CD4-positive, alpha-beta T cell treated with Interferon alpha-2 for 1 hour (primary cell): ENCODE measurements at regions not wholly inside any gene's neighbourhood (a gene's known extent, or its start where the extent isn't known, plus 50 kb on each side); places are given as distances from the start of the nearest gene placed in this dataset.
"Not testable (repeated sequence)": the region's sequence is repeated elsewhere in the genome, so short reads cannot be mapped to it uniquely, and the experiment has no call there.

ENCODE experiments used
- DNase-seq, 2 donors: peaks; one replicate each; pipeline ENCODE4 v3.0.0-alpha.2; 2020 to 2022

DNA sequence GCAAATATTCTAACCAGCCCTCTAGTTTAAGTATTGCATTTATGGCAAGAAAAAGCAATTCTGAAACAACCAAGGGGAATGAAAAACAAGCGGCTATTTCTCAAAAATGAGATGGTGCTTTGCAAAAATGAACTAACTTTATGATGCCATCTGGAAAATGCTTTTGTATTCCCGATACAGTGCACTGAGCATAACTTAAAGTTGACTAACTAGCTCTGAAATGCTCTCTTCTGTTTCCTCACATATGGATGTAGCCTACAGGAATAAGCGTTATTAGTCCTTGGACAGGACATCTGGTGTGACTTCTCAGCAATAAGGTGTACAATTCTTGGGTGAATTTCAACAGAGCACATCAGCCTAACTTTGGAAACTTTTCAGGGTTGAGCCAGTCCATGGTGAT is 228.2 kb upstream of the DDI1 start:
- no peak for DNase-seq

DNA sequence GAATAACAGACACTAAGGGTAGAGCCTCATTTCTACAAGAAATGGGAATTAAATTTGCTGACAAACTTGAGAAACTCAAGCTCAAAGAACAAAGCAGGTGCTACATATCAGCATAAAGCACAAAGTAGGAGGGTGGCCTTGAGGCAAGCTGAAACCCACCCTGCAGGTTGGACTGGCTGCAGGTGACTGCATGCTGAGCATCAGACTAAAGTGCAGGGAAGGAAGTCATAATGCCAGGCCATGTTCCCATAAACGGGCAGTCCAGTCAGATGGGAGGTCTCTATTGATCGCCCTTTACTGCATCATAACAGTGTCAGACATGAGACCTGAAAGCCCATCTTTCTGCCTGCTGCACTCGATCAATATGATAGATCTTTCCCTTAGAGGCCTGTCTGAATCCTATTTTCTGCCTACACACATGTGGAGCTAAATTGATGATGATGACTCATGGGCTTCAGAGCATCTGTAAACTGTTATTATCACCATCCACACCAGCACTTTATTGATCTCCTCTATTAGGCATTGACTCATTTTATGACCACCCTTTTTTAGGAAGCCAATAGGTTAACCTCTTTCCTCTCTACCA is 224.5 kb upstream of the DDI1 start:
- no peak for DNase-seq

DNA sequence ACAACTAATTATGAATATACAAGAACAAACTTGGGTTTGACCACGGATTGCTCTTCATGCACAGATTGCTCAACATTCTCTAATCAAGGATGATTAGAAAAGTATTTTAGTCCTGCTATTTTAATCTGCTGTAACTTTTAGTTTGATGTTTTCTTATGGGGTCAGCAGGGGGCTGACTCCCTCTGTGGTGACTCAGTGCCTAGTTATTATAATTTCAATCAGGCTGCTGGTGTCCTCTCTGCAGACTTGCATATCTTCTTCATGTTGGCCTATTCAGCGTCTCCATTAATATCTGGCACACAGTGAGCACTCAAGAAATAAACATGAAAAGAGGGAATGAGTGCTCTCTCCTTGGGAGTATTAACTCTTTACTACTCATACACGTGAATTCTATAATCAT is 223.8 kb upstream of the DDI1 start:
- DNase-seq = no peak

DNA sequence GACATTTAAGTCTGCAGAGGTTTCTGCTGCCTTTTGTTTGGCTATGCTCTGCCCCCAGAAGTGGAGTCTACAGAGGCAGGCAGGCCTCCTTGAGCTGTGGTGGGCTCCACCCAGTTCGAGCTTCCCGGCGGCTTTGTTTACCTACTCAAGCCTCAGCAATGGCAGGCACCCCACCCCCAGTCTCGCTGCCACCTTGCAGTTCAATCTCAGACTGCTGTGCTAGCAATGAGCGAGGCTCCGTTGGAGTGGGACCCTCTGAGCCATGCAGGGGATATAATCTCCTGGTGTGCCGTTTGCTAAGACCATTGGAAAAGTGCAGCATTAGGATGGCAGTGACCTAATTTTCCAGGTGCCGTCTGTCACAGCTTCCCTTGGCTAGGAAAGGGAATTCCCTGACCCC is 216.1 kb upstream of the DDI1 start:
- not testable (repeated sequence) for DNase-seq

DNA sequence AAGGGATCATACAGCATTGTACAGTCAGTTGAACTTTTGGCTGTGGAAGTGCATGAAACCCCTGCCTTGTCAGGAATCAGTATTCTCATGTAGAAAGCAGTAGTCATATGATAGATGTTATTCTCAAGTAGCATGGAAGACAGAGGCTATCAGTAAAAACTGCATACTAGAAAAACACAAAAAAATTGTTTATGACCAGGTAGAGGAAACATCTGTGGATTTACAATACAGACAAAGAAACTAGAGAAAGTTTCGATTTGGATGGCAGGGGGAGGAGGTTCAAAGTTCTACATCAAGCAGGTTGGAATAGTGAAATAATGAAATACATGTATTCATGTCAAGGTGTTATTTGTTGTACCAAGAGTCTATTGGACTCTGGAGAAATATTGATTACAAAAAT is 212.3 kb upstream of the DDI1 start:
- DNase-seq = no peak

DNA sequence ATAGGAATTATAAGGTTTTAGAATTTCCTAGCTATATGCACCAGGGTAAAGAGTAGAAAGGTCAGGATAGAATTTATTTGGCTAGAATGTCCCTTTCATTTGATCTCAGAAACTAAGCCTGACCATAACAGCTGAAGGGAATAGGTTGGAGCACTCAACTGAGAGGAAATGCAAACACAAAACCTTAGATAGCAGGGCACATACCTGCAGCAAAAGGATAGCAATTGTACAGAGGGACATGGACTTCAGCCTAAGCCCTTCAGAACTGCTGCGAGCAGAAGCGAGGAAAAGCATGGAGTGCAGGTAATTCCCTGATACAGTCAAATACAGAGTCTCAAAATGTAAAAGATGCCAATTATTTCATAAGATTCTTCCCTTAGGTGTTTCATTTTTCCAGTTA is 211.0 kb upstream of the DDI1 start:
- no peak for DNase-seq

DNA sequence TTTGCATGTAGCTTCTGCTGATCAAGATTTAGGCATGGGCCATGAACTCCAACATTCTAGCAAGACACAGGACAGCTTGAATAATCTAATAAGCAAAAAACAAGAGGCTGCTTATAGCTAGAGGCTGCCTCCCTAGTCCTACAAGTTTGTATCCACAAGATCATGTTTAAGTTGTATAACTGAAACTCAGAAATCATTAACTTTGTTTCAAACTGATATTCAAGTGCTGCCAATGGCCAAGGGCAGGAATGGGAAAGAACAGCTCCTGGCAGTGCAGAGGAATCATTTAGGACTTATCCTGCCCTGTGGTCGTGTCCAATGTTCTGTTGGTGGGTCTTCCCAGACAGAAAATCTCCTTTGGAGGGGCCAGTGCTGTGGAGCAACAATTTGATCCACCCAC is 209.6 kb upstream of the DDI1 start:
- no peak for DNase-seq

DNA sequence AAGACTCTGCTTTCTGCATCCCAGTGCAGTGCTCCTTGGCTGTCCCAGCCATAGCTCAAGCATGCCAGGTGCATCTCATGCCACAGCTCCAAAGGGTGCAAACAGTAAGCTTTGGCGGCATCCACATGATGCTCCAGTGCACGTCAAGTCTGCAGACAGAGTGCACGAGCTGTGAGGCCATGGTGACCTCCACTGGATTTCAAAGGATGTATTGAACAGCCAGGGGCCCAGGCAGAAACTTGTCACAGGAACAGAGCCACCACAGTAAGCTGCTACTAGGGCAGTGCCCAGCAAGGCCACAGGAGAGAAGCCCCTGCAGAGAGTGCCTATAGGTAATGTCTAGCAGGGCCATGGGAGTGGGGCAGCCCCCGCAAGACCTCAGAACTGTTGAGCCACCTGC is 206.8 kb upstream of the DDI1 start:
- no peak for DNase-seq

DNA sequence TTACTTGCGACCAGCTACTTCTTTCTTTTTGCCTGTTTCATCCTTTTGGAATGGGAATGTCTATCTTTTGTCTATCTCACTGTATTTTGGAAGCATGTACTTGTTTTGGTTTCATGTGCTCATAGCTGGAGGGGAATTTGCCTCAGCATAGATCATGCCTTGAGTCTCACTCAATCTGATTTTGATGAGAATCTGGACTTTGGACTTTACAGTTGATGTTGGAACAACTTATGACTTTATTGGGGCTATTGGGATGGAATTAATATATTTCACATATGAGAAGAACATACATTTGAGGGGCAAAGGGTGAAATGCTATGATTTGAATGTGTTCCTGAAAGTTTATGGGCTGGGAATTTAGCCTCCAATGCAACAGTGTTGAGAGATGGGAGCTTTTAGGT is 206.2 kb upstream of the DDI1 start:
- no peak for DNase-seq

DNA sequence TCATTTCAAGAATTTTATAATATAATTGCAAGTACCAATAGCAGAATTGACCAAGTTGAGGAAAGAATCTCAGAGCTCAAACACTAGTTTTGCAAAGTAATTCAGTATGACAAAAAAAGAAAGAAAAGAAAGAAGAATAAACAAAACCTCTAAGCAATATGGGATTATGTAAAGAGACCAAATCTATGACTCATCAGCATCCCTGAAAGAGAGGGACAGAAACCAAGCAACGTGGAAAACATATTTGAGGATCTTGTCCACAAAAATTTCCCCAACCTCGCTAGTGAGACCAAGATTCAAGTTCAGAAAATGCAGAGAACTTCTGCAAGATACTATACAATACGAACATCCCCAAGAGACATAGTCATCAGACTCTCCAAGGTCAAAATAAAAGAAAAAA is 203.7 kb upstream of the DDI1 start:
- DNase-seq = no peak

DNA sequence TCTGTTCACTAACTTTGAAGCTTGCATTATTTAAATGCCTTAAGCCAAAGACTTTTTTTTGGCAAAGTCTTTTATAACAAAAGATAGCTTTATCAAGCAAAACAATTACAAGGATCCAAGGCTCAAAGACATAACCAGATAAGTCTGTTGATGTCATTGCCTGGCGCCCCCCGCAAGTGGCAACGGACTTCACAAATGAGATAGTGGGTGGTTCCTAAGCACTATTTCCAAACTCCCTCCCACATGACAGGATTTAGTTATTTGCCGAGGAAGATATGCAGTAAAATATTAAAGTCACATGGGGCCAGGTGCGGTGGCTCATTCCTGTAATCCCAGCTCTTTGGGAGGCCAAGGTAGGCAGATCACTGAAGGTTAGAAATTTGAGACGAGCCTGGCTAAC is 194.2 kb upstream of the DDI1 start:
- DNase-seq = no peak

DNA sequence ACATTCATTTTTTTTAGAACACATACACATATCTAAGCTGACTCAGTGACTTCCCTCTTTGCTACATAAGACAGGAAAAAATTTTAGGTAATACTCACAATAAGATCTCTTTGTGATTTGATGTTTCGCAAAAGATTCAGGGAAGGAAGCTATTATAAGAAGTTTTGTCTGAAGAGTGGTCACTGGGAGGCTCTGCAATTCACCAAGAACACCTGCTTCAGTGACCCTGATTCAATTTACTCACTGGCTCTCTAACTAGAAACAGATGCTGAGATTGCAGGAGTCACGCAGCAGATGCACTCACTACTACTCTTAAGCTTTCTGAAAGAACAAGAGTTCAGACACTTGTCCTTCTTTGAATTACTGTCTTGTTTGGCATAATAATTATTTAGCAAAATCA is 193.6 kb upstream of the DDI1 start:
- DNase-seq = no peak

DNA sequence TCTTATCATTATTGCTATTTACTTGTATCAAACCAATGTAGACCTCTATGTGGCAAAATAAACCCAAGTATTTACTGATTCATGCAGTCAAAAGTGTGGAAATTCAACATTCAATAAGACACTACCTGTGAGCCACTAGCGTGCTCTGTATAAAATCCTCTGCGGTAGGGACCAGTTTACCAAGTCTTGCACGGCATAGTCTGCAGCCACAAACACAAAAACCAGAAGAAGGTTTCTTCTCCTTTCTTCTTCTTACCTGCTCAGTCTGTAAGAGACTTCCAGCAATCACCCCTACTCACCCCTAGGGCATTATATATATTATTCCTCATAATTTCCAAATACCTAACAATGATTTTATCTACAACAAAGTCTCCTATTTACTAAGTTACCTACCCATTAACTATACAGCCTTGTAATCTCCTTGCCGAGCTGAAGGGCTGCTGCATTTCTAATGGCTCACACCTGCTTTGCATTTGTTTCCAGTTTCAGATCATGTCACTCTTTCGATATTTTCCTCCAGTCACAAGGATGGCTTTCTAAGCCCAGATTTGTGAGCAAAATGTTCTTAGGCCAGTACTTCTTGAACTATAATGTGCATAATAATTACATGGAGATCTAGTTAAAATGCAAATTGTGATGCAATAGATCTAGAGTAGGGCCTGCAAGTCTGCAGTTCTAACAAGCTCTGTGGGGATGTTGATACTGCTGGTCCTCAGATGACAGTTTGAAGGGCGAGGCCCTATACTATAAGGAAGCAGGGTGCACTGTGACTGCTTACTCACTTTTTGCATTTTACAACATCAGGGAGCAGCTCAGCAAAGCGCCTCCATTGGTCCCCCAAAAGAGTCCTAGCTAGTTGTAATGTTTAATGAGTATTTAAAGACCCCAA is 191.9 kb upstream of the DDI1 start:
- DNase-seq = no peak

DNA sequence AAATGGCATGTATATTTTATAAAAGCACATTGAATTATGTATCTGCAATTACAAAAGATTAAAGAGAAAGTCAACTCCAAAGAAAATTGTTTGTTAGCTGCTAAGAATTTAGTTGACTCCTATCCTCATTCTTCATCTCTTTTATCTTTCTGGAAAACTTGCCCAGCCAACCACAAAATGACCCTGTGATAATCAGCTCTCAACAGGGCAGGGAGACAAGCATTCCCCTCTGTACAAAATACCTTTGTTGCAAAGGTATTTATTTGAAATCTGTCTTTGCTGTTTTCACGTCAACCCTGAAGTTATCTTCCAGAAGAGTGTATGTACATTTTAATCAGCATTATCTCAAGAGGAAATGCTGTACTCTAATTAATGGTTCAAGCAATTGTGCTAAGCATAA is 191.1 kb upstream of the DDI1 start:
- DNase-seq = no peak

DNA sequence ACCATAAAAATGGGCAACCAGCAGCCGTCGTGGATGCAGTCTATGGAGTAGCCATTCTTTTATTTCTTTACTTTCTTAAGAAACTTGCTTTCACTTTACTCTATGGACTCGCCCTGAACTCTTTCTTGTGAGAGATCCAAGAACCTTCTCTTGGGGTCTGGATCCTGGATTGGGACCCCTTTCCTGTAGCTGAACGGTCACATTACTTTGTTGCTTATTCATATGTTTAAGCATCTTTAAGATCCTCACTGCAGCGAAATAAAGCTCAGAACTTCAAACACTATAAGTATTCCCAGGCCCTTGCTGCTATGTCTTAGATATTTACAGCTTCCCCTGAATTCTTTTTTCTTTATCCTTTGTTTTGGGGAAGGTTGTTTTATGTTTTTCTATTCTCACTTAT is 187.8 kb upstream of the DDI1 start:
- DNase-seq = no peak

DNA sequence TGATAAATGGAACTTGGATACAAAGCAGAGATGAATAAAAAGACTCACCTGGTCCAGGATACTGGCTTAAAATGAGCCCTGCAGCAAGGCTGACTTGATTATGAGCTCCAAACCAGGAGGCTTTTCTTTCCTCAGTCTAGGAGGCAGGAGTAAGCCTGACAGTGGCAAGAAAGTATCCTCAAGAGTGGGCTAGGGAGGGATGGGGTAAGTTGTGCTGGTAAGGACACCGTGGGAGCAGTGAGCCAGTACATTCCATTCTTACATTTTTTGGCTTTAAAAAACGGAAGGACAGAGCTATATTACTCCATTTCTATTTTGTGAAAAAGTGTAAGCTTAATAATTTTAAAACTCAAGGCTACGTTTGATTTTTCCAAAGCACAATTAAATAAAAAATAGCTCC is 187.1 kb upstream of the DDI1 start:
- no peak for DNase-seq

DNA sequence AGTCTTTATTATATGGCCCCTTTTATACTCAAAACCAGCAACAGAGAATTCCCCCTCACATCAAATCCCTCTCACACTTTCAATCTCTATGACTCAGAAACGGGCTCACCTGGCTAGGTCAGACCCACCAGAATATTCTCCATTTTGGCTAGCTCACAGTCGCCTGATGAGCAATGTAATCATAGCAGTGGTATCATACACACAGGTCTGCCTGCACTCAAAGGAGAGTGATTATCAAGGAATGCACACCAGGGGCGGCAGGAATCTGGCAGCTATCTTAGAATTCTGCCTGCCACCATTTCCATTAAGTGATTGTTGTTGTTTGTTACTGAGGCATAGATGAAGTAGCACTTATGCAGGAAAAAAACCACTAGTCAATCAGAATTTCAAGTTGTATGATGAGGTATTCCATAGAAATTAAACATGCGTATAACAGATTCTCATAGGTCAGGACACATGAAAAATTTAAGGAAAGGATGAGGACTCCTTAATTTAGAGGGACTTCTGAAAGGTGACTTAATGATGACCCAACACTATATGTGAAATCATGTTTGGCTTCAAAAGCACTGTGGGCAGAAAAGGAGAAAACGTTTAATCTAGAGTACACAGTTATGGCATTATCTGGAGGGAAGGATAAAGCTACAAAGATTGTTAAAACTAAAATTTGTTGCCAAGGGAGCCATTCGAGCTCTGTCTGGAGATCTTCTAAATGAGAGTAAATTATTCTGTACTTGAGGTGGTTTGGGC is 185.8 kb upstream of the DDI1 start:
- no peak for DNase-seq

DNA sequence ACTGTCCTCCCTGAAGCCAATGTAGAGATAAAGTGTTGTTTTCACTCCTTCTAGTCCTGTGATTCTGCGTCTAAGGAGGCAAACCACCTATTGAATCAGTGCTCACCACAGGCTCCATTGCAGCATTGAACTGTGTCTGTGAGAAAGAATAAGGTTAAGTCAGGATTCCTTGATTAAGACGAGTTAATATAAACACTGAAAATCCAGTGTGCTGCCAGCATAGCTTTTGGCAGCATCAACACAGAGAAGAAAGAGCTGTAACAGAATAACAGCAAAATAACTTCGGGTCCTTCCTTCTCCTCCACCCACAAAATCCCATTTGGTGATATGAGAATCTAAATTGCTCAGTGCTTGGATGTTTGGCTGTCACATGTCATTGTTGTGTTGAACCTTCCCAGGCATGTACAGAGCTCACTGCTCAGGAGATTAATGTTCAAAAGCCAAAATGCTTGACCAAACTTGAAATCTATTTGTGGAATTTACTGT is 185.2 kb upstream of the DDI1 start:
- DNase-seq = no peak
